Fibroblast of gingiva (primary cell): ENCODE measurements at regions not wholly inside any gene's neighbourhood (a gene's known extent, or its start where the extent isn't known, plus 50 kb on each side); places are given as distances from the start of the nearest gene placed in this dataset.
A peak's percentile ranks its signal among the peaks of the same experiment; 100 is the strongest.

ENCODE experiments used
- DNase-seq: peaks from one replicate; pipeline ENCODE4 v3.0.0-alpha.2; 2011; ENCODE audit warnings: low read depth

DNA sequence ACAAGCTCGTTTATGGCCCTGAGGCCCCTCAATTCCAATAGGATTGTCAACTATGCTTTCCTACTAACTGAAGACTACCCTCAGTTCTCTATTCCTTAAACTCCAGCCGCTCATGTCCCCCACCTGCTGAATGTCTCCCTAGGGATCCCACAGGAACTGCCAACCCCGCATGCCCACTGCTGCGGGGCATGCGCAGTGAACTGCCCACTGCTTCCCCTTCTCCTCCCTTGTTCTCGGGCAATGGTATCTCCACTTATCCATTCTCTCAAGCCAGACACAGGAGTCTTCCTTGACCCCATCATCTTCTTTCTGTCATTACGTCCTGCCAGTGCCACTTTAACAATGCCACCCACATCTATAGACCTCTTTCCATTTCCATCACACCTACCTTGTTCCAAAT lies 90.0 kb downstream of the FGF18 start:
- DNase-seq = no peak

DNA sequence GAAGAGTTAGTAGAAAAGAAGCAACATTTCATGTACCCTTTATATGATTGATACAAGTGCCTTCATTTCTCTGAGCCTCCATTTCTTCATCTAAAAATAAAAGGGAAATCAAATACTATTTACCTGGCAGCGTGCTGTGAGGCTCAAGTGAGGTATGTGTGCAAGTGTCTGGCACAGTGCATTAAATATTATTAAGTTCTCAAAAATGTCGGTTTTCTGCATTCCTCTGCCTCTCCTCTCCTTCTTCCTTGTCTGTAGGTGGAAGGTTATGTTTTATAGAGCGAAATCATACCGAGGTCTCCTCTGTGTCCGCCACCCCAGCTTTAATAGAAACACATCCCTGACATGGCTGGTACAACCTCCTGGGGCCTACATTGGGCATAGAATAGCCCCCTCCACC lies 93.0 kb downstream of the FGF18 start:
- DNase-seq = no peak

DNA sequence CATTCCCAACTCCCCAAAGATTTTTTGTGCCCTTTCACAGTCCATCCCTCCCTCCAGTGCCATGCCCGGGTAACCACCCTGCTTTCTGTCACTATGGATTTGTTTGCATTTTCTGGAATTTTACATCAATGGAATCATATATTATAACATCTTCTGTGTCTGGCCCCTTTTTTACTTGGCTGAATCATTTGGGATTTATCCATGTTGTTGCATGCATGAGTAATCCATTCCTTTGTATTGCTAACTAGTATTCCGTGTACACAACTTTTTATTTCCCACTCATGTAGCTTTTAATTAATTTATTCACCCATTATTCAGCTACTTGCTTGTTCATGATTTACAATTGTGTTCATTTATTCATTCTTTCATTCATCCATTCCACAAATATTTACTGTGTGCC lies 94.1 kb downstream of the FGF18 start:
- DNase-seq = no peak

DNA sequence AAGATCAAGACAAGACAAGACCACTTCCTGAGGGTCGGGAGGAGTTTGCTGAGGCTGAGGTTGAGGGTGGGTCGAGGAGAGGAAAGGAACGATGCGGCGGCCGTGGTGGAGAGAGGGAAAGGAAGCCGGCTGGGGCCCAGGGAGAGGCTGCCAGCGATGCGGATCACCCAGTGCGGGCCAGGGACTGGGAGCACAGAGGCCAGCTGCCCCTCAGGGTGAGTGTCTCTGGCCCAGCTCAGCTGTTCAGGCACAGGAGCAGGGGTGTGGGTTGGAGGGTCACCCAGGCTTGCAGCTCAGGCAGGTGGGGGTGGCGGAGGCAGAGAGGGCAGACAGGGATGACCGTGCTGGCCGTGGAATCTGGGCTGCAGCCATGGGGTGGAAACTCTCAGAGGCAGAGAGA lies 99.5 kb downstream of the FGF18 start:
- DNase-seq = no peak

DNA sequence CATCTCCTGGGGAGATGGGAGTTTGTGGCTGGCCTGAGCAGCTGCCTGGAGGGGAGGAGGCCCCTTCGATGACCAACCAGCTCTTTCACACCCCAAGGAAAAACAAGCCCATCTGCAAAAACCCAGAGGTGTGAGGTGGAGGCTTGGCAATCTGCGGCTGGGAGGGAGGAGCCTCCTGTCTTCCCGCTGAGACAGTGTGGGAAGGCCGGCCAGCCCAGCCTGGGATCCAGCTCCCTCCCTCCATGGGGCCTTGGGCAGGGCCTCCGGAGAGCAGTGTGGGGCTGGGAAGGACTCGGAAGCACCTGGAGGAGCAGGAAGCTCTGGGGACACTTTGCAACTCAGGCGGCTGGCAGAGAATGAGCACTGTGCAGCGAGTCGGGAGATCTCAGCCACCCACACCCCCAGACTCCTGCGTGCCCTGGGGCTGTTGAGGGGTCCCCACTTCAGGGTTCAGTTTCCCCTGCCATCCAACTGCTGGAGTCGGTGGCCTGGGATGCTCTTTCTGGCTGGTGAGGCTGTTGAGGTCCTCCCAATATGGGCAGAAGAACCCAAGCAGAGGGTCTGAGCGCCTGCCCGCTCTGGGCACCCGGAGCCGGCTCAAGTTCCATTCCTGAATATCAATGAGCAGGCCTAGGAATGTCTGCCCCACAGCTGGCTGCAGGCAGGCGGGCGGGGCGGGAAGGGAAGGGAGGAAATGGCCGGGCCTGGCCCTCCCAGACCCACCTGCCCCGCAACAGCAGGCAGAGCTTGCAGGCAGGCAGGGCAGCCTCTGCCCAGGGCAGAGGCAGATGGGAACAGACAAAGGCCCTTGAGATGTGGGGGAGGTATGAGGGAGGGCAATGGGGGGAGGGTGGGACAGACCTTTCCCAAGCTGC lies 101.1 kb downstream of the FGF18 start:
- peak; percentile 53 for DNase-seq

DNA sequence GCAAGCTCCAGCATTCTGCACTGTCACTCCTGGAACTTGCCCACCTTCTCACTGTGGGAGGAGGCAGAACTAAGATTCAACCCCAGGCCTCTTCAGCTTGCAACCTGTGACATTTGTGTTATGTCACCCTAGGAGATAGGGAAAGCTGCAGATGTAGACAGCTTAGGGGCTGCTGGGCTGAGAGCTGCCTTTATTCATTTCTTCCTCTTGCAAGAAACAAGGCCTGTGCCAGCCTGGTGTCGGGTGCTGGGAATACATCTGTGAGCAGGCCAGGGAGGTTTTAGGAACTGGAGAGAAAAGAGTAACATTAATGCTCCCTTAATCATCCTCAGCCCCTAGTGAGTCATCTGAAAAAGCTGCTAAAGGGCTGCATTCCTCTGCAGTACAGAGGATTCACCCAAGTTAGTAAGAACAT lies 101.8 kb downstream of the FGF18 start:
- DNase-seq = peak; percentile 94

DNA sequence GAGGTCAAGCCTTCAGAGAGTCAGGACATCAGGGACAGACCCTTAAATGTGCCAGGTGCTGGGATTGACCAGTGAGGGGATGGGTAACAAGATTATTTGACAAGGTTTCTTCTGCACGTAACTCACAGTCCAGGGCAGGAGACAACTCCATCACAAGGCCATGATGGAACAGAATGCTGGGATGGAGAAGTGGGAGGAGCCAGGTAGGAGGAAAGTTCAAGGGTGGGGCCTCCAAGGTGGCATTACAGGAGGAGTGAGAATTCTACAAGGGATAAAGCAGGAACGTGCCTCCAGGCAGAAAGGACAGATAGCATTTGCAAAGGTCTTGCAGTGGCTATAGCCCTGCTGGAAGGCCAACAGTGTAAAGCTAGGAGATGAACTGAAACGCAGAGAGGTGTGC lies 102.2 kb downstream of the FGF18 start:
- DNase-seq = no peak

DNA sequence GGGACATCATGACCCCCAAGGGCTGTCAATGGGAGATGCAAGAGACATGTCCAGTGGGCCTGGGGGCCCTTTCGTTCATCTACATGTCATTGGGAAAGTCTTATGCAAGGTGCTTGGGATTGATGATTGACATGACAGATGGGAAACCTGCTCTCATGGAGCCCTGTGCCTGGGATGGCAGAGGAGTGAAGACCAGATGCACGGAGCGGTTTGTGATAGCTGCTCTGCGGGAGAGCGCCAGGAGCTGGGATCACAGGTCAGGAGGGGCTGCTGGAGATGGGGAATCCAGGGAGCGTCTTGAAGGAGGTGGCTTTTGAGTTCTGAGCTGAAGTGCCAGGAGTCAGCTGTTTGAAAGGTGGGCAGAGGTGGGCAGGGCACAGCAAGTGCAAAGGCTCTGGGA lies 104.3 kb downstream of the FGF18 start:
- DNase-seq = no peak

DNA sequence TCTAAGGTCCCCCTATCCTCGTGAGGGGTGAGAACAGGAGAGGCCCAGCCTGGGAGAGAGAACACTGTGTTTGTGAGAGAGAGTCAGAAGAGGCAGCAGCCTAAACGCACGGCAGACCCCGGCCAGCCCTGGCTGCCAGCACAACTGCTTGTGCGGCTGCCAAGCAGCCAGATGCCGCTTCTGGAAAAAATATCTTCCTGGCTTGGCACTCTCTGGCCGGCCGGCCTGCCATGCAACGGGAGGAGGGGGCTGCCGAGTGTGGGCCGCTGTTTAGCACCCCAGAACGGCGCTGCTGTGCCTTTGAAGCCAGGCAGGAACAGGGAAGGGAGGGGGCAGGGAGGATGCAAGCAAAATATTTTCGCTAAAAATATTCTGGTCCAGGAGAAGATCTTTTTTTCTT lies 105.0 kb downstream of the FGF18 start:
- no peak for DNase-seq

DNA sequence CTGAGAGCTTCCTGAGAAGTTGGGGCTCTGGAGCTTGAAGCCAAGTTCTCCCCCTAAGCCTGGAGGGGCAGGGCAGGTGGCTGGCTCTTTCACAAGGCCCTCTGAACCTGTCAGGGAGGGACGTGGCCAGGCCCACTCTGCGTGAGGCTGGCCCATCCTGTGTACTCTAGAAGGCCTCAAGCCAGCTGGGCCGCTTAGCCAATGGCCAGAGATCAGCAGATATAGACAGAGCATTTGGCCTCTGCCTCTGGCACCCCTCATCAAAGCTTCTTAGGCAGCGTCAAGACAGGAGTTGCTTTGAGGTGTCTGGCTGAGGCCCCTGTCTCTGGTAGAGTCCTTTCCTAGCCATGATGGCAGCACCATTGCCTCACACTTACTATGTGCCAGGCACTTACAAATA lies 105.6 kb downstream of the FGF18 start:
- DNase-seq = no peak

DNA sequence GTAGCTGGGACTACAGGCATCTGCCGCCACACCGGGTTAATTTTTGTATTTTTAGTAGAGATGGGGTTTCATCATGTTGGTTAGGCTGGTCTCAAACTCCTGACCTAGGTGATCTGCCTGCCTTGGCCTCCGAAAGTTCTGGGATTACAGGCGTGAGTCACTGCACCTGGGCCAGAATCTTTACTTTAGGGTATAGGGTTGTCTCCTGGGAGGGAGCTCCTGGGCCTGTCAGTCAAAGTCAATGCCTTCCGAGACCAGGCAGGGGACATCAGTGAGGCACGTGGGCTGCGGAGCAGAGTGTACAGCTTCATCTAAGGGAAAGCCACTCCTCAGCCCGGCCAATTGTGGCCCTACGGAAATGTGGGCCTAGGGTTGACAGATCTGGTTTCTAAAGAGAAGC lies 108.6 kb downstream of the FGF18 start:
- DNase-seq = no peak

DNA sequence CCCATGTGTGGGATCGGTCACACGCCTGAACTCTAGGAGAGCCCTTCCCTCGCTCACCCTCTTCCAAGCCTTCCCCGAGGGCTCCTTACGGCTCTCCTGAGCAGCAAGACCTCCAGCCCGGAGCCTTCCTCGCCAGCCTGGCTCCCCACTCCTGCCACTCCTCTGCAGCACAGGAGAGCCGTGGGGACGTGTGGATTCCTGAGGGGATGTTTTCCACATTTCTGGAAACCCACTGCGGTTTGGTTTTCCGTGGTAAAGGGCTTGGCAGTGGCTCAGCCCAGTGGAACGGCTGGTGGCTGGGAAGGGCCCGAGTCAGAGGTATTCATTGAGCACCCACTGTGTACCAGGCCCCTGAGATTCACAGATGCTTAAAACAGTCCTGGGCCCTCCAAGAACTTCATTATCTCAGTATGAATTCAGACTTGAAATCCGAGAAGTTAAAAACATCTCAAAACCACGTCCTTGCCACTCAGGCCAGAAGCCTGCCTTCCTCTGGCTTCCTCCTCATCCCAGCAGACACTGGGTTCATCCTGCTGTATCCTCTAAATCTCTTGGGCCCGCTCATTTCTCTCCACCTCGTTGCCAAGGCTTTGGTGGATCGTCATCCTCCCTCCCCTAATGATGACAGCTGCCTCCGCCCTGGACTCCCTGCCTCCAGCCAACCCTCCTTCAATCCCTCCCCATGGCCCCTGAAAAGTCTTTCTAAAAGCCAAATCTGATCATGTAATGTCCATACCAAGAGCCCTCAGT lies 109.6 kb downstream of the FGF18 start:
- DNase-seq = no peak

DNA sequence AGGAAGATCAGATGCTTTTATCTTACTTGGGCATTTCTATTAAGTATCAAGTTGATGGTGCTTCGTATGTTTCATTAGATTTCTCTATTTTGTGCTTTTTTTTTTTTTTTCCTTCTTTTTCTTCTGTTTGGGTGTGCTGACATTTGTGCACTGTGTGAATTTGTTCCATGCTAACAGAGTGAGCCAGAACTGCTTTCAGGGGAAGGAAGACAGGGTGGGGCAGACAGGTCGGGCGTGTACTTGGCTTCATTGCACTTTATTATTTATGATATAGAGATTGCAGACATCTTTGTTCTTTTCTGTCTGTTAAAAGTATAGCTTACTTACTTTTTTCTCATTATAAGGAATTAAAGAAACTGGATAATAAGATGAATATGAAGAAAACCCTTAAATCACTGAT lies 112.2 kb downstream of the FGF18 start:
- no peak for DNase-seq

DNA sequence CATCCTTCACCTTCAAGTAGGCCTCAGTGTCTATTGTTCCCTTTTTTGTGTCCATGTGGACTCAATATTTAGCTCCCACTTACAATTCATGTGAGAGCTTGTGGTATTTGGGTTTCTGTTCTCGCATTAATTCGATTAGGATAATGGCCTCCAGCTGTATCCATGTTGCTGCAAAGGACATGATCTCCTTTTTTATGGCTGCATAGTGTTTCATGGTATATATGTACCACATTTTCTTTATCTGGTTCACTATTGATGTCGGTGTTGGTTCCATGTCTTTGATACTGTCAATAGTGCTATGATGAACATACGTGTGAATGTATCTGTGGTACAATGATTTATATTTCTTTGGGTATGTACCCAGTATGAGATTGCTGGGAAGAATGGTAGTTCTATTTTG lies 113.7 kb downstream of the FGF18 start:
- no peak for DNase-seq

DNA sequence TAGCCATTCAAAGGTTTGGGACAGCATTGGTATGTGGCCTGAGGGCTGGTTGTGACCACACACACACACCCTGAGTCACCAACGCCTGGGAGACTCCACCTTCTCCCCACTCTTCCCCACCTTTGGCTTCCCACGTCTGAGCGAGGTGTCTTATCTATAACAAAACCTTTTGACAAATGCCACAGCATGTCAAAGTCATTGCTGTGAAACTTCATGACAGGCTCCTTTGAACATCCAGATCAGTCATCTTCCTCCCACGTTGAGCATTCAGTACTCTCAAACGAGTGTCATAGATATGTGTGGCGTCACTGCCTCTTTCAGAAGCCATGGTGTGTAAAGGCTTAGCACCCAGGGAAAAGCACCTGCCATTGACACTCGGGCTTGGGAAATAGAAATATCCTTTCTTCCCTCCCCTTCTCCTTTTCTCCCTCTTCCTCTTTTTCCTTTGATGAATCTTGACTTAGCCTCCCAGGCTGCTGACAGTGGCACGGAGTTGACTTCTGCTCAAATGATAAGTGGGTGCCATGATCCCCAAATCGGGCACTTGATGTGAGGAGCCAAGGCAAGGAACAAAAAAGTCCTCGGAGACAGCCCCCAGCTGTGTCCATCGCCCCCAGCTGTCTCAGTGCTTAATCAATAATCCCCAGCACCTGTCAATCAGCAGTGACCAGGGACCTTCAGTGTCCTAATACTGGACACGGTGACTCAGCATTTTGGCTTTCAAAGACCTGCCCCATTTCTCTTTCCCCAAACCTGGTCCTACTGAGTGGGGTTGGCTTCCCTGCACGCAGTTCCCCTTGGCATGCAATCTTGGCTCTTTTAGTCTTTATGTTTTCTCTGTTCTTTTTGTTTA lies 114.8 kb downstream of the FGF18 start:
- no peak for DNase-seq

DNA sequence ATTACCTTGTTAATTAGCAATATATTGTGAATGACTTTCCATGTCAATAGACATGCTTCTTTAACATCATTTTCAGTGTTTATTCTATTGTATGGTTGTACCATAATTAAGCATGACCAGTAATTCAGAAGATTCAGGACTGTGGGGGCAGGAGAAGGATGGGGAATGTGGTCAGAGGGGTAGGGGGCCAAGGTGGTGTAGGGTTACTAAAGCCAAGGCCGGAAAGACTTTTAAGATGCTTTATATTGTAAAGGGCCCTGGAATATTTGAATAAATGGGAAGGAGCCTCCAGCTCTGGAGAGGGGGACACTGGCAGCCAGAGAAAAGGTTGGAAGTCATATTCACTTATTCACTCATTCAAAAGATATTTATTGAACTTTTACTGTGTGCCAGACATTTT lies 115.7 kb downstream of the FGF18 start:
- no peak for DNase-seq

DNA sequence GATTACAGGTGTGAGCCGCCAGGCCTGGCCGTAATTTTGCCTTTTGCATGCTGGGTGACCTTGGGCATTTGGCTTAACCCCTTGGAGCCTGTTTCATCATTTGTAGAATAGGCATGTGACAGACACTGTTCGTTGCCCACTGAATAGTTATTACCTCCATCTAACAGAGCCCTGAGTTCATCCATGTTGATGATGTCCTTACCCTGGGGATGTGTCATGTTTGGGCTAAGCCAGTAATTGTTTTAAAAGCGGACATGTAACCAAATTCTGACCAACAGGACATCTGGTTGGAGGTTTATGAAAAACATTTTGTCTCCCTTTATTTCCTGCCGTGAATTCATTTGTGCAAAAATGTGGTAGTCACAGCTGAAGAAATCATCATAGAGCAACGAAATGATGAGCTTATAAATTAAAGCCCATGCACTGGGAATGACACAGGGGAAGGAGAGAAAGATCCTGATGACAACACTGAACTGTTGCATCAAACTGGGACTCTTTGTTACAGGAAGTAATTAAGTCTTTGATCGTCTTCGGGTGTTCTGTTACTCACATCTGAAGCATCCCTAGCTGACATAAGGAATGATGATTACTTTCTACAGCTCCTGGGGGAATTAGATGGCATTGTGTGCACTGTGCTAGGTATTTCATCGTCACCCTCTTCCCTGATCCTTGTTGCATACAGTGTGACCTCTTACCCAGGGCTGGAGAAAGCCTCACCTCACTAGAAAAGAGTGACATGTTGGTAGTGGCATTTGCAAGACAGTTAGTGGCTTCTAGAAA lies 117.8 kb downstream of the FGF18 start:
- DNase-seq = peak; percentile 56

DNA sequence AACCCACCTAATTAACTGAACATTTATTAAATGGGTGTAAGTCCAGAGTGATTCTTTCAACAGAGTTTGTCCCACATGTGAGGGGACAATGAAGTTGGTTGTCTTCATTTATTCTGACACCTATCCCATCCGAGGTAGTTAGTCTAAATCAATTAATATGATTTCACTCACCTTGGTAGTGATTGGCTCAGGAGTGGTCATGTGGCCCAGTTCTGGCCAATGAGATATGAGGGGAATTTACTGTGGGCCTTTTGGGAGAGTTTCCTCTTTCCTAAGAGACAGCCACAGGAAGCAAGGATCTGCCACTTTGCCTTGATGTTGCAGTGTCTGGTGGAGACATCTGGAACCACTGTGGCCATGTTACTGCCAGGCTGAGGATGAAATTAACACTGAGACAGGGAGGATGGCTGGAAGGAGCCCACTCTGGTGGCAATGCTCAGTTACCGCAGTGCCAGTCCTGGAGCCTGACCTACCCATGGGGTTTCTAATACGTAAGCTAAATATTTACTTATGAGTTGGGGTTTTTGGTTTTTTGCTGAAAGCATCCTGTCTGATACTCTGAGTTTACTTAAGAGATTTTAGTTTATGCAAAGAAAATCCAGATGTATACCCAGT lies 118.6 kb downstream of the FGF18 start:
- no peak for DNase-seq

DNA sequence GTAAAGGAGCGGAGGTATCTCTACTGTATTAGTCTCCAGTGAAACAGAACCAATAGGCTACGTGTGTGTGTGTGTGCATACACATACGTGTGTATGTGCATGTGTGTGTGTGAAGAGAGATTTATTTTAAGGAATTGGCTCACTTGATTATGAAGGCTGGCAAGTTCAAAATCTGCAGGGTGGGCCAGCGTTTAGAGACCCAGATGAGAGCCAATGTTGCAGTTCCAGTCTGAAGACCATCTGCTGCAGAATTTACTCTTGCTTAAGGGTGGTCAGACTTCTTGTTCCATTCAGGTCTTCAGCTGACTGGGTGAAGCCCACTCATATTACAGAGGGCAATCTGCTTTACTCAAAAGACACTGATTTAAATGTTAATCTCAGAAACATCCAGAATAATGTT lies 119.2 kb downstream of the FGF18 start:
- no peak for DNase-seq

DNA sequence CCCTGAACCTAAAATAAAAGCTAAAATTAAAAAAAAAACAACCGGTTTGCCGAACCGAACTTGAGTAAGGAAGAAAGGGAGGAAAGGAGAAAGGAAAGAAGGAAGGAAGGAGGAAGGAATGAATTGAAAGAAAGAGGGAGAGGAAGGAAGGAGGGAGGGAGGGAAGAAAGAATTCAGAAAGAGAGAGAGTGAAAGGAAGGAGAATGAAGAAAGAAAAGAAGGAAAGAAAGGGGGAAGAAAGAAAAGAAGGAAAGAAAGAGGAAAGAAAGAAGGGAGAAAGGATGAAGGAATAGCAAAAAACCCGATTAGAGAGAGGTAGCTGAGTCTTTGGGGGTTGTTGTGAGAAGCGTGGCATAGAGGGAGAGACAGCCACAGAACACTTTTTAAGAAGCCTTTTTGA lies 121.4 kb downstream of the FGF18 start:
- DNase-seq = no peak

DNA sequence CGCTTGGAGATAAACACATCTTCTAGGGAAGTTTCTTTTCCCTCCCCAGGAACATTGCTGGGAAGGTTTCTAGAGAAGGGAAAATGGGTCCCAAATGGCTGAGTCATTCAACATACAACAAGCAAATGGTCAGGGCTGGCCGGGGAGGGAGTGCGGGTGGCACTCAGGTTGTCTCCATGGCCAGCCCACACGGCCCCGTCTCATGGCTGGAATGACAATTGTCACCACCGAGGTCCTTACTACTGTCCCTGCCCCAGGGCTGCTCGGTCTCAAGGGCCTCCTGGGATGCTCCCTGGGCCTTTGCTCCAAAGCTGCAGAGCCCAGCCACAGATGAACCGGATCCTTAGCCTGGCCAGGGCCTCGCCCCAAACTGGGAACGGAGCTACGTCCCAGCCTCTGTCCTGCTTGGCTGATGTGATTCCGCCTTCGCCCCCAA lies 121.9 kb downstream of the FGF18 start:
- DNase-seq = no peak
